K562 (cell line): ENCODE measurements at regions not wholly inside any gene's neighbourhood (a gene's known extent, or its start where the extent isn't known, plus 50 kb on each side); places are given as distances from the start of the nearest gene placed in this dataset.

ENCODE experiments used
- BHLHE40 ChIP-seq: IDR thresholded peaks from 2 replicates; pipeline ENCODE4 v1.6.1; 2011; ENCODE audit warnings: low read length, improper control_type of control experiment
- CGGBP1 ChIP-seq: fragments of 250-450 bp; sonication (Bioruptor Pico); IDR thresholded peaks from 2 replicates; pipeline ENCODE4 v1.9.0; 2021; ENCODE audit warnings: mild to moderate bottlenecking
- E2F3 ChIP-seq: fragments of 250-450 bp; sonication (Bioruptor Pico); IDR thresholded peaks from 2 replicates; pipeline ENCODE4 v1.4.0; 2020; ENCODE audit warnings: mild to moderate bottlenecking
- ELF2 ChIP-seq: fragments of 250-450 bp; sonication (Bioruptor Pico); IDR thresholded peaks from 2 replicates; pipeline ENCODE4 v1.5.0; 2021; ENCODE audit warnings: mild to moderate bottlenecking
- ETS2 ChIP-seq: IDR thresholded peaks from 2 replicates; pipeline ENCODE4 v1.6.1; 2016; ENCODE audit warnings: borderline replicate concordance, missing genetic modification characterization, mild to moderate bottlenecking, moderate library complexity, missing compliant biosample characterization; ENCODE audit not compliant: poor library complexity, severe bottlenecking
- HDAC8 ChIP-seq: fragments of 450-650 bp; IDR thresholded peaks from 2 replicates; pipeline ENCODE4 v1.6.1; 2016; ENCODE audit warnings: mild to moderate bottlenecking, missing genetic modification characterization, moderate library complexity, missing compliant biosample characterization
- IRF2 ChIP-seq: sonication (generic); formaldehyde crosslinking; IDR thresholded peaks from 2 replicates; pipeline ENCODE4 v1.8.1; 2022; ENCODE audit warnings: mild to moderate bottlenecking, missing genetic modification reagents
- JUN ChIP-seq, 2 experiments: sonication (generic) in 1 of 2; formaldehyde crosslinking in 1 of 2; IDR thresholded peaks; 2 replicates each; pipeline versions ENCODE4 v1.6.1 to v1.8.0; 2012 to 2022; ENCODE audit warnings: borderline replicate concordance in 2 of 2, mild to moderate bottlenecking in 2 of 2, improper control_type of control experiment in 1 of 2, low read depth in 1 of 2, low read length in 1 of 2, missing genetic modification reagents in 1 of 2
- KLF6 ChIP-seq: fragments of 250-450 bp; sonication (Bioruptor Pico); IDR thresholded peaks from 2 replicates; pipeline ENCODE4 v1.4.0; 2020; ENCODE audit warnings: mild to moderate bottlenecking, moderate library complexity, borderline replicate concordance
- MCM5 ChIP-seq: fragments of 450-650 bp; IDR thresholded peaks from 2 replicates; pipeline ENCODE4 v1.6.1; 2016; ENCODE audit warnings: low read depth
- NFATC3 ChIP-seq: fragments of 450-650 bp; IDR thresholded peaks from 2 replicates; pipeline ENCODE4 v1.6.1; 2017; ENCODE audit warnings: mild to moderate bottlenecking
- RBM34 ChIP-seq: fragments of 200-400 bp; formaldehyde crosslinking; IDR thresholded peaks from 2 replicates; pipeline ENCODE4 v1.6.1; 2018; ENCODE audit warnings: low read length, borderline replicate concordance; ENCODE audit not compliant: insufficient read depth
- RBM39 ChIP-seq: fragments of 200-400 bp; formaldehyde crosslinking; optimal IDR thresholded peaks from 2 replicates; pipeline ENCODE3; 2018; ENCODE audit warnings: low read depth, low read length
- TAF9B ChIP-seq: fragments of 450-650 bp; IDR thresholded peaks from 2 replicates; pipeline ENCODE4 v1.6.1; 2018; ENCODE audit warnings: mild to moderate bottlenecking; ENCODE audit not compliant: partially characterized antibody
- YY1 ChIP-seq, 3 experiments: IDR thresholded peaks; 2 replicates each; pipeline ENCODE4 v1.6.1; 2011; ENCODE audit warnings: low read length in 2 of 3, mild to moderate bottlenecking in 2 of 3, moderate library complexity in 2 of 3, borderline replicate concordance in 1 of 3, control low read depth in 1 of 3, low read depth in 1 of 3; ENCODE audit not compliant: insufficient read depth in 3 of 3, insufficient replicate concordance in 2 of 3, control insufficient read depth in 1 of 3, insufficient read length in 1 of 3; ENCODE audit errors: extremely low read depth in 1 of 3
- TF ChIP-seq, protein P1 (sequence below): sonication (generic); formaldehyde crosslinking; IDR thresholded peaks from 2 replicates; pipeline ENCODE4 v1.8.0; 2022; ENCODE audit warnings: missing genetic modification reagents, mild to moderate bottlenecking, borderline replicate concordance
- TF ChIP-seq, protein P2 (sequence below): conservative IDR thresholded peaks from 2 replicates; pipeline ENCODE4 v1.6.1; 2011; ENCODE audit warnings: low read depth, mild to moderate bottlenecking, low read length; ENCODE audit not compliant: control insufficient read depth
- TF ChIP-seq, protein P3 (sequence below), 2 experiments: fragments of 150-350 bp in 1 of 2; IDR thresholded peaks; 2 replicates each; pipeline ENCODE4 v1.6.1; 2012 to 2016; ENCODE audit warnings: low read depth in 2 of 2, low read length in 2 of 2, mild to moderate bottlenecking in 1 of 2, moderate library complexity in 1 of 2

GRCh38 chr6:14950103-14950969 lies 295.5 kb upstream of the JARID2 start (continued):
- TF ChIP-seq, protein P1, sequence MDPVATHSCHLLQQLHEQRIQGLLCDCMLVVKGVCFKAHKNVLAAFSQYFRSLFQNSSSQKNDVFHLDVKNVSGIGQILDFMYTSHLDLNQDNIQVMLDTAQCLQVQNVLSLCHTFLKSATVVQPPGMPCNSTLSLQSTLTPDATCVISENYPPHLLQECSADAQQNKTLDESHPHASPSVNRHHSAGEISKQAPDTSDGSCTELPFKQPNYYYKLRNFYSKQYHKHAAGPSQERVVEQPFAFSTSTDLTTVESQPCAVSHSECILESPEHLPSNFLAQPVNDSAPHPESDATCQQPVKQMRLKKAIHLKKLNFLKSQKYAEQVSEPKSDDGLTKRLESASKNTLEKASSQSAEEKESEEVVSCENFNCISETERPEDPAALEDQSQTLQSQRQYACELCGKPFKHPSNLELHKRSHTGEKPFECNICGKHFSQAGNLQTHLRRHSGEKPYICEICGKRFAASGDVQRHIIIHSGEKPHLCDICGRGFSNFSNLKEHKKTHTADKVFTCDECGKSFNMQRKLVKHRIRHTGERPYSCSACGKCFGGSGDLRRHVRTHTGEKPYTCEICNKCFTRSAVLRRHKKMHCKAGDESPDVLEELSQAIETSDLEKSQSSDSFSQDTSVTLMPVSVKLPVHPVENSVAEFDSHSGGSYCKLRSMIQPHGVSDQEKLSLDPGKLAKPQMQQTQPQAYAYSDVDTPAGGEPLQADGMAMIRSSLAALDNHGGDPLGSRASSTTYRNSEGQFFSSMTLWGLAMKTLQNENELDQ (CRISPR knock-in tag) = no peak
- TF ChIP-seq IRF2 (CRISPR knock-in tag) (no peak), E2F3 (CRISPR knock-in tag) (no peak), ETS2 (no peak), CGGBP1 (no peak), BHLHE40 (0 out of 2 replicates have a peak, but pooled peaks have one; percentile 20), RBM34 (no peak), ELF2 (CRISPR knock-in tag) (no peak), HDAC8 (tag) (no peak), NFATC3 (no peak), KLF6 (CRISPR knock-in tag) (no peak), MCM5 (no peak), YY1 (IDR thresholded peaks at IDR 0.05; ENCODE audit: borderline replicate concordance in 1 of 3, control insufficient read depth in 1 of 3, extremely low read depth in 1 of 3, insufficient read depth in 3 of 3, insufficient read length in 1 of 3, insufficient replicate concordance in 2 of 3, low read depth in 1 of 3, low read length in 2 of 3) (peak in 1 of 3 experiments; percentile 17), TAF9B (no peak), RBM39 (no peak), JUN (IDR thresholded peaks at IDR 0.05; ENCODE audit: borderline replicate concordance, low read depth, low read length) (peak; percentile 79), JUN (CRISPR knock-in tag; IDR thresholded peaks at IDR 0.05; ENCODE audit: borderline replicate concordance) (no peak)
- TF ChIP-seq, protein P2, sequence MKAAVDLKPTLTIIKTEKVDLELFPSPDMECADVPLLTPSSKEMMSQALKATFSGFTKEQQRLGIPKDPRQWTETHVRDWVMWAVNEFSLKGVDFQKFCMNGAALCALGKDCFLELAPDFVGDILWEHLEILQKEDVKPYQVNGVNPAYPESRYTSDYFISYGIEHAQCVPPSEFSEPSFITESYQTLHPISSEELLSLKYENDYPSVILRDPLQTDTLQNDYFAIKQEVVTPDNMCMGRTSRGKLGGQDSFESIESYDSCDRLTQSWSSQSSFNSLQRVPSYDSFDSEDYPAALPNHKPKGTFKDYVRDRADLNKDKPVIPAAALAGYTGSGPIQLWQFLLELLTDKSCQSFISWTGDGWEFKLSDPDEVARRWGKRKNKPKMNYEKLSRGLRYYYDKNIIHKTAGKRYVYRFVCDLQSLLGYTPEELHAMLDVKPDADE = no peak
- TF ChIP-seq, protein P3, sequence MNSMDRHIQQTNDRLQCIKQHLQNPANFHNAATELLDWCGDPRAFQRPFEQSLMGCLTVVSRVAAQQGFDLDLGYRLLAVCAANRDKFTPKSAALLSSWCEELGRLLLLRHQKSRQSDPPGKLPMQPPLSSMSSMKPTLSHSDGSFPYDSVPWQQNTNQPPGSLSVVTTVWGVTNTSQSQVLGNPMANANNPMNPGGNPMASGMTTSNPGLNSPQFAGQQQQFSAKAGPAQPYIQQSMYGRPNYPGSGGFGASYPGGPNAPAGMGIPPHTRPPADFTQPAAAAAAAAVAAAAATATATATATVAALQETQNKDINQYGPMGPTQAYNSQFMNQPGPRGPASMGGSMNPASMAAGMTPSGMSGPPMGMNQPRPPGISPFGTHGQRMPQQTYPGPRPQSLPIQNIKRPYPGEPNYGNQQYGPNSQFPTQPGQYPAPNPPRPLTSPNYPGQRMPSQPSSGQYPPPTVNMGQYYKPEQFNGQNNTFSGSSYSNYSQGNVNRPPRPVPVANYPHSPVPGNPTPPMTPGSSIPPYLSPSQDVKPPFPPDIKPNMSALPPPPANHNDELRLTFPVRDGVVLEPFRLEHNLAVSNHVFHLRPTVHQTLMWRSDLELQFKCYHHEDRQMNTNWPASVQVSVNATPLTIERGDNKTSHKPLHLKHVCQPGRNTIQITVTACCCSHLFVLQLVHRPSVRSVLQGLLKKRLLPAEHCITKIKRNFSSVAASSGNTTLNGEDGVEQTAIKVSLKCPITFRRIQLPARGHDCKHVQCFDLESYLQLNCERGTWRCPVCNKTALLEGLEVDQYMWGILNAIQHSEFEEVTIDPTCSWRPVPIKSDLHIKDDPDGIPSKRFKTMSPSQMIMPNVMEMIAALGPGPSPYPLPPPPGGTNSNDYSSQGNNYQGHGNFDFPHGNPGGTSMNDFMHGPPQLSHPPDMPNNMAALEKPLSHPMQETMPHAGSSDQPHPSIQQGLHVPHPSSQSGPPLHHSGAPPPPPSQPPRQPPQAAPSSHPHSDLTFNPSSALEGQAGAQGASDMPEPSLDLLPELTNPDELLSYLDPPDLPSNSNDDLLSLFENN (IDR thresholded peaks at IDR 0.05; ENCODE audit: low read depth in 2 of 2, low read length in 2 of 2) = peak in 1 of 2 experiments; percentile 69; a peak in 2 of 4 replicates
